Epithelial cell of proximal tubule (primary cell): ENCODE measurements at regions not wholly inside any gene's neighbourhood (a gene's known extent, or its start where the extent isn't known, plus 50 kb on each side); places are given as distances from the start of the nearest gene placed in this dataset.

Experiments
- DNase-seq: peaks from one replicate; pipeline ENCODE4 v3.0.0-alpha.2; 2011; ENCODE audit warnings: low read depth
- H3K4me3 ChIP-seq: 2 replicates; pipeline ENCODE4 v1.5.1; 2011; ENCODE audit warnings: low read depth, mild to moderate bottlenecking, low read length
- CTCF ChIP-seq: conservative IDR thresholded peaks from 2 replicates; pipeline ENCODE4 v1.5.1; 2012; ENCODE audit warnings: low read depth, mild to moderate bottlenecking, low read length

DNA sequence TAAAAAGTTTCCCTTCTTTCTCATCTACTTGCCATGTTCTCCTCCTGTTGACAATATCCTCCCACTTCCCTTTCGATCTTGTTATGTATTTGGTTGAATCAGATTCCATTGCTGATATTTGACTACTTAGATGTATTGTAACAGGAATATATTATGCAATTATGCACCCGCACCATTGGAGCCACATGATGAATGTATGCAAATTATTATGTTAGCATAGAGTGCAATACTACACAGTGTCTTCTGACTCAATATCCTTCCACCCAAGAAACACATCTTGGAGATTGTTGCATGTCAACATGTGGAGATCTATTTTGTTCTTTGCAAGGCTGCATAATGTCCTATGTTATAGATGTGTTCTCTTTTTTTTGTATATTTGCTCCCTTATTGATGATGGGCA is 219.2 kb upstream of the RBFOX1 start:
- TF ChIP-seq CTCF, result no peak
- H3K4me3 ChIP-seq, result no peak overlapping the region
- DNase-seq, result no peak

- DNase-seq, result no peak
- no peak overlapping the region for H3K4me3 ChIP-seq
- no peak for TF ChIP-seq CTCF
Observed at GRCh38 chr16:7111265-7111664, 221.4 kb upstream of the RBFOX1 start.

GRCh38 chr16:7107436-7107835 is 225.2 kb upstream of the RBFOX1 start:
- TF ChIP-seq CTCF, result no peak
- H3K4me3 ChIP-seq, result no peak overlapping the region
- DNase-seq, result no peak

DNA sequence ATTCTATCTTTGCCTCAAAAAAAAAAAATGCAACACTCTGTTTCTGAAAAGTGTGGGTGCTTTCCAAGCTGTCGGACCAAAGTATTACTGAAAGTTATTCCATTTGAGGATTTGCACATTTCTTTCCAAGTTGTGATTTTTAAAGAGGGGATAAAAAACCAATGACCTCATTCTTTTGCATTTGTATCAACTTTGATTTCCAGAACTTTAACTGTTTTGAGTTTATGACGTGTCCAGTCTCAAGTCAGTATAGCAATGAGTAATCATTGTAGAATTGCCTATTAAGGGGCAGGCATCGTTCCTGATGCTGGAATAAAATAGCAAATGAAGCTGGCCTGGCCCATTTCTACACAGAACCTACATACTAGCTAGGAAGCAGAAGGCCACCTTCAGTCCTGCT is 229.6 kb upstream of the RBFOX1 start:
- no peak for DNase-seq
- H3K4me3 ChIP-seq, result no peak overlapping the region
- no peak for TF ChIP-seq CTCF

GRCh38 chr16:7101054-7101453 is 231.6 kb upstream of the RBFOX1 start:
- no peak overlapping the region for H3K4me3 ChIP-seq
- DNase-seq, result no peak
- TF ChIP-seq CTCF, result no peak

DNA sequence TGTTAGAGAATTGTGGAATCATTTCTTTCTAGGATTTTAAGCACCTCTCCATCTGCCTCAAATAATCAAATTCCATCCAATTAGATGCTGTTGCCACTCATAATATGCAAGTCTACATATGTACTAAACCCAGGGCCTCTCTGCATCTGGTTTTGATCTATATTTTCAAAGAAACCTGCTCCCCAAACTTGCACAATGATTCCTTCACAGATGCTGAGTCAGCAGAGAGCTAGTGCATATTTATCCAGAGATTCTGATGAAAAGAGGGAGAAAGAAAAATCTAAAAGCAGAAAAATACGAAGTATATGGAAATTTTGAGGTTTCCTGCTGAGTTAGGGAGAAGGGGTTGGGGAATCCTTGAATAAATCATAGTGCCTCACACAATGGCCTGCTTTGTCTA is 235.1 kb upstream of the RBFOX1 start:
- DNase-seq, result no peak
- no peak for TF ChIP-seq CTCF
- H3K4me3 ChIP-seq, result no peak overlapping the region

- H3K4me3 ChIP-seq, result no peak overlapping the region
- DNase-seq, result no peak
- TF ChIP-seq CTCF, result no peak
Observed at GRCh38 chr16:7093511-7093910, 239.1 kb upstream of the RBFOX1 start.
